ENCODE measurements at regions not wholly inside any gene's neighbourhood (a gene's known extent, or its start where the extent isn't known, plus 50 kb on each side); places are given as distances from the start of the nearest gene placed in this dataset.

DNA sequence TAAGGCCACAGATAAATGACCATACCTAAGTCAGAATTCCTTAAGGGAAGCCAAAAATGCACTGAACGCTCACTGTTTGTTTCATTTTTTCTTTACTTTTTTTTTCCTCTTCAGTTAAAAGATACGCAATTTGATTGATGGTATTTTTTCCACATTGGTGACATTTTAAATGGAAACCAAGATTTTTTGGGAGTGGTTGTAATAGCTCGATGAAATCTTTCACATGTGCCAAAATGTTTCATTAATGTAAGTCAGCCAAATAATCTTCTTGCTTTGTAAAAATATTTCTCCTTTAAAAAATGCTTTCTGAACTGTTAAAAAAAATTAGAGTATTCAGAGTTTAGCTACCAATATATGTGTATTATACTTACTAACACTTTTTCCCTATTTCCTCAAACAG lies 339.8 kb downstream of the ZEB2 start:
- Histone ChIP-seq H3K4me3 (no peak overlapping the region), H3K4me1 (replicated peaks) (no peaks in the 10 kb centered on the region), H3K27me3 (replicated peaks; ENCODE audit: insufficient read depth) (no peaks in the 10 kb centered on the region), H3K36me3 (no peaks in the 10 kb centered on the region), H3K27ac (no peak overlapping the region), H3K9me3 (no peaks in the 10 kb centered on the region)
- no peak for TF ChIP-seq POLR2AphosphoS5 (IDR thresholded peaks at IDR 0.05)
- no peak for TF ChIP-seq POLR2A (IDR thresholded peaks at IDR 0.05)
- TF ChIP-seq, protein P1, sequence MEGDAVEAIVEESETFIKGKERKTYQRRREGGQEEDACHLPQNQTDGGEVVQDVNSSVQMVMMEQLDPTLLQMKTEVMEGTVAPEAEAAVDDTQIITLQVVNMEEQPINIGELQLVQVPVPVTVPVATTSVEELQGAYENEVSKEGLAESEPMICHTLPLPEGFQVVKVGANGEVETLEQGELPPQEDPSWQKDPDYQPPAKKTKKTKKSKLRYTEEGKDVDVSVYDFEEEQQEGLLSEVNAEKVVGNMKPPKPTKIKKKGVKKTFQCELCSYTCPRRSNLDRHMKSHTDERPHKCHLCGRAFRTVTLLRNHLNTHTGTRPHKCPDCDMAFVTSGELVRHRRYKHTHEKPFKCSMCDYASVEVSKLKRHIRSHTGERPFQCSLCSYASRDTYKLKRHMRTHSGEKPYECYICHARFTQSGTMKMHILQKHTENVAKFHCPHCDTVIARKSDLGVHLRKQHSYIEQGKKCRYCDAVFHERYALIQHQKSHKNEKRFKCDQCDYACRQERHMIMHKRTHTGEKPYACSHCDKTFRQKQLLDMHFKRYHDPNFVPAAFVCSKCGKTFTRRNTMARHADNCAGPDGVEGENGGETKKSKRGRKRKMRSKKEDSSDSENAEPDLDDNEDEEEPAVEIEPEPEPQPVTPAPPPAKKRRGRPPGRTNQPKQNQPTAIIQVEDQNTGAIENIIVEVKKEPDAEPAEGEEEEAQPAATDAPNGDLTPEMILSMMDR (IDR thresholded peaks at IDR 0.05), result no peak
- intact Hi-C loops (cut with DNase I), result no loop called here
- 91% methylated on average over 3 of the region's 3 CpGs for WGBS
- DNase-seq (ENCODE audit: low spot score), result no peak

DNA sequence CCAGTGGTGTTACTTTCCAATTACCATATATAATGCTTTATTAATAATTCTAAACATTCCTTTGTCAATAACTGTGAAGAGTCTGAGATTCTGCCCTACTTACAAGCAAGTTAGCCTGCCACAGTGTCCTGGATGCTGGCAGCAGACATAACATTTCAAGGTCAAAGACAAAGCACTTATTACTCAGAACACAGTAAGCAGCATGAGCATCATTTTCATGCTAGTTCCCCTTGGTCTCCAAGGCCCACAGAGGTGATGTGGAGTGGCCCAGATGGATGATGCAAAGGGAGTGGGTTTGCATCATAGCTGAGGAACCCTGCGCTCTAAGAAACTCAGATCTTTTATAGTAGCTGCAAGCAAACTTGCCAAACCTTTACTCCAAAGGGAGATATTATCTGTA lies 349.7 kb downstream of the ZEB2 start:
- H3K36me3 ChIP-seq, result no peaks in the 10 kb centered on the region
- no peak overlapping the region for H3K4me3 ChIP-seq
- no peaks in the 10 kb centered on the region for H3K9me3 ChIP-seq
- DNase-seq (ENCODE audit: low spot score), result no peak
- H3K4me1 ChIP-seq (replicated peaks), result no peaks in the 10 kb centered on the region
- intact Hi-C loops (cut with DNase I), result no loop called here
- H3K27me3 ChIP-seq (replicated peaks; ENCODE audit: insufficient read depth), result no peaks in the 10 kb centered on the region
- TF ChIP-seq, protein P1 (IDR thresholded peaks at IDR 0.05), result no peak
- no peak for TF ChIP-seq POLR2A (IDR thresholded peaks at IDR 0.05)
- no peak for TF ChIP-seq POLR2AphosphoS5 (IDR thresholded peaks at IDR 0.05)
- 60% methylated on average over 1 of the region's 1 CpG for WGBS
- H3K27ac ChIP-seq, result no peak overlapping the region

DNA sequence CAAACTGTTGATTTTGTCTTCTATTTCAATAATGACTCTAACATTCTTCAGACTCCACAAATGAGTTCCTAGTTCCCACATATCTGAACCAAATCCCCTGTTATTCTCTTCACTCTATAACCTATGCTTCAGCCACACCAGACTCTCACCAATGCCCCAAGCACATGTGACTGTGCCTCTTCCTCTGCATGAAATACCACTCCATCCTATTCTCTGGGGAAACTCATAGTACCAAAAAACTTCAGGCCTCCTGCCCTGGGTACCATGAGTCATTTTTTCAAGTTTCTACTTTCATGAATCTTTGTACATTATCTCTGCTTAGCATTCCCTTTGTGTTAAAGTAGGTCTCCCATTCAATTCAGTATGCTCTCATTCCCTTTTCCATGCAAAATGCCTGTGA lies 353.2 kb downstream of the ZEB2 start:
- TF ChIP-seq POLR2A (IDR thresholded peaks at IDR 0.05), result no peak
- TF ChIP-seq, protein P1 (IDR thresholded peaks at IDR 0.05), result no peak
- no peak for TF ChIP-seq POLR2AphosphoS5 (IDR thresholded peaks at IDR 0.05)
- intact Hi-C loops (cut with DNase I), result no loop called here
- H3K27me3 ChIP-seq (replicated peaks; ENCODE audit: insufficient read depth), result no peaks in the 10 kb centered on the region
- no peaks in the 10 kb centered on the region for H3K36me3 ChIP-seq
- H3K4me3 ChIP-seq, result no peak overlapping the region
- no peaks in the 10 kb centered on the region for H3K9me3 ChIP-seq
- no peak for DNase-seq (ENCODE audit: low spot score)
- no peak overlapping the region for H3K27ac ChIP-seq
- no peaks in the 10 kb centered on the region for H3K4me1 ChIP-seq (replicated peaks)

DNA sequence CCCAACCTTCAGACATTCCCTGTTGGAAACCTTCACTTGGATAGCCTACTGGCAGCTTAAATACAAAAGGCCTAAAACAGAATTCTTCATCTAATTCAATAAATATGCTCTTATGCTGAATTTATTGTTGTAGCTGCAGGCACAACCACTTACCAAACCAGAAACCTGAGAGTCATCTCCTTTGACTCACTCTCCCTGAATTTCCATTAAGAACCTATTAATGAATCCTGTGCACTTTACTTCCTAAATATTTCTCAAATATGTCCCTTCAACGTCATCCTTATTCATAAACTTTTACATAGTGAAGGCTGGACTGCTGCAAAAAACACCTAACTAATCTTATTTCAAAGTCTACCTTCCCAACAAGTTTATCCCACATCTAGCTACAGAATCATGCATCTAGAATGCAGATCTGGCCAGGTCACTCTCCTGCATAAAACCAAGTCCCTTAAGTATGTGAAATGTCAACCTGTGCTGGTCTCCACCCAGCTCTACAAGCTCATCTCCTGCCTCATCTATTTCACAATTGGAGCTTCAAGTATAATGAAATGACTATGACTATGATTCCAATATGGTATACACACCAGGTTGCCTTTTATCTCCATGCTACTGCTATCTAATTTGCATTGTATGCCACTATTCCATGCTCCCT lies 354.2 kb downstream of the ZEB2 start:
- intact Hi-C loops (cut with DNase I), result no loop called here
- Histone ChIP-seq H3K27me3 (replicated peaks; ENCODE audit: insufficient read depth) (no peaks in the 10 kb centered on the region), H3K9me3 (no peaks in the 10 kb centered on the region), H3K4me1 (replicated peaks) (no peaks in the 10 kb centered on the region), H3K4me3 (no peak overlapping the region), H3K27ac (no peak overlapping the region), H3K36me3 (no peaks in the 10 kb centered on the region)
- WGBS, result 94% methylated on average over 1 of the region's 1 CpG
- no peak for DNase-seq (ENCODE audit: low spot score)
- TF ChIP-seq POLR2A (IDR thresholded peaks at IDR 0.05) (no peak), POLR2AphosphoS5 (IDR thresholded peaks at IDR 0.05) (no peak)
- TF ChIP-seq, protein P1 (IDR thresholded peaks at IDR 0.05), result no peak

DNA sequence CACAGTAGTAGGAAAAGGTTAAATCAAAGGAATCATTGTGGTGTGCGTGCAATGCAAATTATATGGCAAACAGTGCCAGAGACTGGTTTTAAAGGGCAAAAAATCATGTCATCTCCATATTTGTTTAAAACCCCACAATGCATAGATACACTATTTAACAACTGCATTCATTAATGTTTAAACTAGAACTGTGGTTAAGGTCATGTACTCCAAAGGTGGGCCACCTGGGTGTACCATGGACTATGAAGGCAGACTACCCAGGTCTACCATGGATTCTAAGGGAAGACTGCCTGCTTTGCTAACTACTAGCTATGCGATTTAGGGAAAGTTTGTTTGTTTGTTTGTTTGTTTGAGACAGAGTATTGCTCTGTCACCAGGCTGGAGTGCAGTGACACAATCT lies 356.3 kb downstream of the ZEB2 start:
- intact Hi-C loops (cut with DNase I), result no loop called here
- Histone ChIP-seq H3K9me3 (no peaks in the 10 kb centered on the region), H3K4me1 (replicated peaks) (no peaks in the 10 kb centered on the region), H3K4me3 (no peak overlapping the region), H3K36me3 (no peaks in the 10 kb centered on the region), H3K27ac (no peak overlapping the region), H3K27me3 (replicated peaks; ENCODE audit: insufficient read depth) (no peaks in the 10 kb centered on the region)
- TF ChIP-seq POLR2AphosphoS5 (IDR thresholded peaks at IDR 0.05), result no peak
- DNase-seq (ENCODE audit: low spot score), result no peak
- 80% methylated on average over 2 of the region's 2 CpGs for WGBS
